ENCODE measurements at regions not wholly inside any gene's neighbourhood (a gene's known extent, or its start where the extent isn't known, plus 50 kb on each side); places are given as distances from the start of the nearest gene placed in this dataset.

GRCh38 chr6:127641905-127642304 lies 64.9 kb downstream of the C6orf58 start:
- ChIA-PET POLR2A (interaction anchor here in 1 of 2 donors (0.7 kb wide), 1 partner anchor 465 kb away, joined by 4 read pairs; no protein-coding TSS in a partner anchor), CTCF (no interaction called here)
- H3K9me3 ChIP-seq, result peaks cover 2% of the 10 kb centered on the region
- no peaks in the 10 kb centered on the region for H3K4me1 ChIP-seq (ENCODE audit: control insufficient read depth in 1 of 2, extremely low read depth in 1 of 2, insufficient read depth in 2 of 2, low read length in 2 of 2)
- Mint-ChIP-seq H3K4me3 (no peak overlapping the region), H3K4me1 (no peaks in the 10 kb centered on the region), H3K27ac (no peak overlapping the region), H3K27me3 (no peaks in the 10 kb centered on the region), H3K36me3 (peaks cover 3% of the 10 kb centered on the region), H3K9me3 (peaks cover 3 to 18% (median 4%) of the 10 kb centered on the region in 3 donors)
- H3K27ac ChIP-seq (ENCODE audit: low read length), result no peak overlapping the region
- H3K4me3 ChIP-seq (ENCODE audit: control insufficient read depth in 1 of 2, extremely low read depth in 1 of 2, low read length in 1 of 2), result no peak overlapping the region
- H3K27me3 ChIP-seq (replicated peaks in 1 of 2; ENCODE audit: control insufficient read depth in 2 of 2, extremely low read depth in 1 of 2, insufficient read depth in 2 of 2, low read length in 1 of 2), result no peaks in the 10 kb centered on the region
- H3K36me3 ChIP-seq (ENCODE audit: control insufficient read depth in 2 of 2, extremely low read depth in 1 of 2, insufficient read depth in 1 of 2, low read length in 1 of 2), result no peaks in the 10 kb centered on the region
- ATAC-seq (replicated peaks in 1 of 4), result no peak
- peak in 1 of 35 experiments; percentile 6 for DNase-seq
- 51% methylated on average over 4 of the region's 7 CpGs for WGBS (ENCODE audit: insufficient coverage)
